PC-9 (cell line): ENCODE measurements at regions not wholly inside any gene's neighbourhood (a gene's known extent, or its start where the extent isn't known, plus 50 kb on each side); places are given as distances from the start of the nearest gene placed in this dataset.
"Not testable (repeated sequence)": the region's sequence is repeated elsewhere in the genome, so short reads cannot be mapped to it uniquely, and the experiment has no call there.

ENCODE experiments used
- EZH2 ChIP-seq: fragments of 200-600 bp; sonication (generic); IDR thresholded peaks from 2 replicates; pipeline ENCODE4 v1.8.0; 2017; ENCODE audit warnings: antibody characterized with exemption, low read depth
- TF ChIP-seq, protein P1 (sequence below): fragments of 200-600 bp; sonication (generic); conservative IDR thresholded peaks from 2 replicates; pipeline ENCODE4 v1.6.1; 2017; ENCODE audit warnings: mixed run types, antibody characterized with exemption, mild to moderate bottlenecking, moderate library complexity

DNA sequence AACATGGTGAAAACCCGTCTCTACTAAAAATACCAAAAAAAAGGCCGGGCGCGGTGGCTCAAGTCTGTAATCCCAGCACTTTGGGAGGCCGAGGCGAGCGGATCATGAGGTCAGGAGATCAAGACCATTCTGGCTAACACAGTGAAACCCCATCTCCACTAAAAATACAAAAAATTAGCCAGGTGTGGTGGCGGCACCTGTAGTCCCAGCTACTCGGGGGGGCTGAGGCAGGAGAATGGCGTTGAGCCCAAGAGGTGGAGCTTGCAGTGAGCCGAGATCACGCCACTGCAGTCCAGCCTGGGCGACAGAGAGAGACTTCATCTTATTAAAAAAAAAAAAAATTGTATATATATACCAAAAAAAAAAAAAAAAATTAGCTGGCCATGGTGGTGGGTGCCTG lies 533.8 kb downstream of the DMRTA1 start:
- TF ChIP-seq EZH2 = not testable (repeated sequence)
- TF ChIP-seq, protein P1, sequence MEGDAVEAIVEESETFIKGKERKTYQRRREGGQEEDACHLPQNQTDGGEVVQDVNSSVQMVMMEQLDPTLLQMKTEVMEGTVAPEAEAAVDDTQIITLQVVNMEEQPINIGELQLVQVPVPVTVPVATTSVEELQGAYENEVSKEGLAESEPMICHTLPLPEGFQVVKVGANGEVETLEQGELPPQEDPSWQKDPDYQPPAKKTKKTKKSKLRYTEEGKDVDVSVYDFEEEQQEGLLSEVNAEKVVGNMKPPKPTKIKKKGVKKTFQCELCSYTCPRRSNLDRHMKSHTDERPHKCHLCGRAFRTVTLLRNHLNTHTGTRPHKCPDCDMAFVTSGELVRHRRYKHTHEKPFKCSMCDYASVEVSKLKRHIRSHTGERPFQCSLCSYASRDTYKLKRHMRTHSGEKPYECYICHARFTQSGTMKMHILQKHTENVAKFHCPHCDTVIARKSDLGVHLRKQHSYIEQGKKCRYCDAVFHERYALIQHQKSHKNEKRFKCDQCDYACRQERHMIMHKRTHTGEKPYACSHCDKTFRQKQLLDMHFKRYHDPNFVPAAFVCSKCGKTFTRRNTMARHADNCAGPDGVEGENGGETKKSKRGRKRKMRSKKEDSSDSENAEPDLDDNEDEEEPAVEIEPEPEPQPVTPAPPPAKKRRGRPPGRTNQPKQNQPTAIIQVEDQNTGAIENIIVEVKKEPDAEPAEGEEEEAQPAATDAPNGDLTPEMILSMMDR = not testable (repeated sequence)
